ENCODE measurements at regions not wholly inside any gene's neighbourhood (a gene's known extent, or its start where the extent isn't known, plus 50 kb on each side); places are given as distances from the start of the nearest gene placed in this dataset.

- TF ChIP-seq TAF7 (optimal IDR thresholded peaks at IDR 0.05; ENCODE audit: borderline replicate concordance, low read depth, low read length): no peak
- no peak for TF ChIP-seq EZH2 (IDR thresholded peaks at IDR 0.05; ENCODE audit: low read depth, low read length, severe bottlenecking)
These were observed 128.1 kb upstream of the RXFP2 start (continued) for GRCh38 chr13:31611214-31611613.
